ENCODE measurements at regions not wholly inside any gene's neighbourhood (a gene's known extent, or its start where the extent isn't known, plus 50 kb on each side); places are given as distances from the start of the nearest gene placed in this dataset.

DNA sequence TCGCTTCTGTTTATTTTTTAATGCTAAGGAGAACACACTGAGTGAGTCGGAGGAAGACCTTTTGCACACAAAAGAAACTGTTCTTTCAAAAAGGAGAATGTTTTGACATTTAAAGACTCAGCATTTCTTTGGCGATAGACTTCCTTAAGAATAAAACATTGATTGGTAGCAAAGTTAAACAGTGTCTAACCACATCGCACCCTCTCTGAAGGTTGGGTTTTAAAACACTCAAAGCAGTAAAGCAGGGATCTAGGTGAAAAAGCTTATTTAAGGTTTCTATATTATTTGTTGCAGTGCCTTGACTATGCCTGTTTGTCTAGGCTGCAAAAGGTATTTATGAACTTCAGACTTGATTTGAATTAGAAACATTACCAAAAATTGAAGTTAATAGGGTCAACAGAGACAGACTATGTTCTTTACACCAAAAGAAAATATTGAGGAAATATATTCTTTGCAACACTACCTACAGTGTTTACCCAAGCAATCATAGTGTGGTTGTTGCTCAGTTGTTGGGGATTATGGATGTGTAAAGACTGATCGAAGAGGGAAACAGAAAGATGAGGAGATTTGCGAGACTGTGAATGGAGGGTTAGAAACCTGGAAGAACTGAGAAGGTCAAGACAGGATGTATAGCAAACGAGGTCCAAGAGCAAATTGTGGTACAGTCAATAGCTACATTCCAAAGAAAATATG lies 297.8 kb upstream of the SLC39A10 start:
- no TSS peak for BruUV-seq (replicated peaks)
- Histone ChIP-seq H3K4me3 (ENCODE audit: low read depth, low read length, poor library complexity, severe bottlenecking) (no peak overlapping the region), H3K4me1 (ENCODE audit: insufficient read depth, low read length, poor library complexity, severe bottlenecking) (no peaks in the 10 kb centered on the region), H3K27me3 (replicated peaks; ENCODE audit: insufficient read depth, low read depth, low read length, poor library complexity) (no peaks in the 10 kb centered on the region), H3K27ac (ENCODE audit: low read depth, low read length, poor library complexity, severe bottlenecking) (no peak overlapping the region), H3K36me3 (ENCODE audit: insufficient read depth, low read length, poor library complexity, severe bottlenecking) (no peaks in the 10 kb centered on the region), H3K9me3 (ENCODE audit: low read depth, low read length, poor library complexity, severe bottlenecking) (no peaks in the 10 kb centered on the region)
- CTCF ChIA-PET: no interaction called here
- POLR2A ChIA-PET (ENCODE audit: low non-redundant PET): no interaction called here
- DNase-seq (ENCODE audit: low spot score): no peak
- TF ChIP-seq, protein P1, sequence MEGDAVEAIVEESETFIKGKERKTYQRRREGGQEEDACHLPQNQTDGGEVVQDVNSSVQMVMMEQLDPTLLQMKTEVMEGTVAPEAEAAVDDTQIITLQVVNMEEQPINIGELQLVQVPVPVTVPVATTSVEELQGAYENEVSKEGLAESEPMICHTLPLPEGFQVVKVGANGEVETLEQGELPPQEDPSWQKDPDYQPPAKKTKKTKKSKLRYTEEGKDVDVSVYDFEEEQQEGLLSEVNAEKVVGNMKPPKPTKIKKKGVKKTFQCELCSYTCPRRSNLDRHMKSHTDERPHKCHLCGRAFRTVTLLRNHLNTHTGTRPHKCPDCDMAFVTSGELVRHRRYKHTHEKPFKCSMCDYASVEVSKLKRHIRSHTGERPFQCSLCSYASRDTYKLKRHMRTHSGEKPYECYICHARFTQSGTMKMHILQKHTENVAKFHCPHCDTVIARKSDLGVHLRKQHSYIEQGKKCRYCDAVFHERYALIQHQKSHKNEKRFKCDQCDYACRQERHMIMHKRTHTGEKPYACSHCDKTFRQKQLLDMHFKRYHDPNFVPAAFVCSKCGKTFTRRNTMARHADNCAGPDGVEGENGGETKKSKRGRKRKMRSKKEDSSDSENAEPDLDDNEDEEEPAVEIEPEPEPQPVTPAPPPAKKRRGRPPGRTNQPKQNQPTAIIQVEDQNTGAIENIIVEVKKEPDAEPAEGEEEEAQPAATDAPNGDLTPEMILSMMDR (conservative IDR thresholded peaks at IDR 0.05; ENCODE audit: low read depth, low read length): no peak
- TF ChIP-seq EZH2 (IDR thresholded peaks at IDR 0.05; ENCODE audit: borderline replicate concordance, low read depth, low read length, poor library complexity, severe bottlenecking): no peak
- intact Hi-C loops (cut with micrococcal nuclease; ENCODE audit: unreplicated experiment): no loop called here

- no peaks in the 10 kb centered on the region for H3K9me3 ChIP-seq (ENCODE audit: low read depth, low read length, poor library complexity, severe bottlenecking)
- DNase-seq (ENCODE audit: low spot score): no peak
- no peaks in the 10 kb centered on the region for H3K27me3 ChIP-seq (replicated peaks; ENCODE audit: insufficient read depth, low read depth, low read length, poor library complexity)
- no peak for TF ChIP-seq EZH2 (IDR thresholded peaks at IDR 0.05; ENCODE audit: borderline replicate concordance, low read depth, low read length, poor library complexity, severe bottlenecking)
- TF ChIP-seq, protein P1 (conservative IDR thresholded peaks at IDR 0.05; ENCODE audit: low read depth, low read length): no peak
- CTCF ChIA-PET: no interaction called here
- no peaks in the 10 kb centered on the region for H3K4me1 ChIP-seq (ENCODE audit: insufficient read depth, low read length, poor library complexity, severe bottlenecking)
- BruUV-seq (replicated peaks): no TSS peak
- H3K4me3 ChIP-seq (ENCODE audit: low read depth, low read length, poor library complexity, severe bottlenecking): no peak overlapping the region
- intact Hi-C loops (cut with micrococcal nuclease; ENCODE audit: unreplicated experiment): no loop called here
- POLR2A ChIA-PET (ENCODE audit: low non-redundant PET): no interaction called here
- no peaks in the 10 kb centered on the region for H3K36me3 ChIP-seq (ENCODE audit: insufficient read depth, low read length, poor library complexity, severe bottlenecking)
- no peak overlapping the region for H3K27ac ChIP-seq (ENCODE audit: low read depth, low read length, poor library complexity, severe bottlenecking)
Measured at GRCh38 chr2:195356920-195357440, 300.0 kb upstream of the SLC39A10 start.

DNA sequence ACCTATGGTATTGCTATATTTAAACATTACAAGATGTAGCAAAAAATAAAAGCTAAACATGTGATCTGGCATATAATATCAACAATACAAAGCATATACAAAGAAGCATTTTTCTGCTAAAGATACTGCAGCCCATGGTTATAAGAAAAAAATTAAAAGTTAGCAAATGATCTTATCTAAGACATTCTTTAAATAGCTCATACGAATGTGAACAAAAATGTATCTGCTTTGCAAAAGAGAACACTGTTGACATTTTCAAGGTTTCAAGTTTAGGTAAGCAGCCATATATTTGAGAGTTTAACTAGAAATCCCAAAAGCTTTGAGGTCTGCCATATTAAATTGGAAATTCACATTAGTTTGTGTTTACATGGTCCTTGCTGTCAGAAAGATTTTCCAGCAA lies 301.0 kb upstream of the SLC39A10 start:
- no peak overlapping the region for H3K4me3 ChIP-seq (ENCODE audit: low read depth, low read length, poor library complexity, severe bottlenecking)
- no peaks in the 10 kb centered on the region for H3K4me1 ChIP-seq (ENCODE audit: insufficient read depth, low read length, poor library complexity, severe bottlenecking)
- DNase-seq (ENCODE audit: low spot score): no peak
- no peaks in the 10 kb centered on the region for H3K27me3 ChIP-seq (replicated peaks; ENCODE audit: insufficient read depth, low read depth, low read length, poor library complexity)
- H3K36me3 ChIP-seq (ENCODE audit: insufficient read depth, low read length, poor library complexity, severe bottlenecking): no peaks in the 10 kb centered on the region
- TF ChIP-seq, protein P1 (conservative IDR thresholded peaks at IDR 0.05; ENCODE audit: low read depth, low read length): no peak
- TF ChIP-seq EZH2 (IDR thresholded peaks at IDR 0.05; ENCODE audit: borderline replicate concordance, low read depth, low read length, poor library complexity, severe bottlenecking): no peak
- BruUV-seq (replicated peaks): no TSS peak
- intact Hi-C loops (cut with micrococcal nuclease; ENCODE audit: unreplicated experiment): no loop called here
- CTCF ChIA-PET: no interaction called here
- POLR2A ChIA-PET (ENCODE audit: low non-redundant PET): interaction anchor here (0.5 kb wide), 1 partner anchor 189 kb away, joined by 3 read pairs; no protein-coding TSS in a partner anchor
- no peak overlapping the region for H3K27ac ChIP-seq (ENCODE audit: low read depth, low read length, poor library complexity, severe bottlenecking)
- no peaks in the 10 kb centered on the region for H3K9me3 ChIP-seq (ENCODE audit: low read depth, low read length, poor library complexity, severe bottlenecking)
